Neuronal stem cell (in vitro differentiated cells): ENCODE measurements at regions not wholly inside any gene's neighbourhood (a gene's known extent, or its start where the extent isn't known, plus 50 kb on each side); places are given as distances from the start of the nearest gene placed in this dataset.
A peak's percentile ranks its signal among the peaks of the same experiment; 100 is the strongest.

Experiments used
- DNase-seq: peaks from one replicate; pipeline ENCODE4 v3.0.0-alpha.2; 2013; ENCODE audit warnings: low spot score
- H2AFZ ChIP-seq: one replicate; pipeline ENCODE4 v1.6.1; 2013; ENCODE audit warnings: mild to moderate bottlenecking, low read length, inconsistent platforms
- H2AK5ac ChIP-seq: 2 replicates; pipeline ENCODE4 v1.6.1; 2013; ENCODE audit warnings: low read depth, mild to moderate bottlenecking, inconsistent platforms, low read length, moderate library complexity, mixed read lengths
- H2BK120ac ChIP-seq: 2 replicates; pipeline ENCODE4 v1.6.1; 2013; ENCODE audit warnings: low read depth, mild to moderate bottlenecking, inconsistent platforms, low read length, moderate library complexity, mixed read lengths
- H2BK12ac ChIP-seq: one replicate; pipeline ENCODE4 v1.6.1; 2013; ENCODE audit warnings: low read length, inconsistent platforms
- H2BK15ac ChIP-seq: 2 replicates; pipeline ENCODE4 v1.6.1; 2013; ENCODE audit warnings: mild to moderate bottlenecking, low read length, inconsistent platforms, mixed read lengths
- H2BK5ac ChIP-seq: one replicate; pipeline ENCODE4 v1.6.1; 2013; ENCODE audit warnings: inconsistent platforms, mild to moderate bottlenecking, low read length, moderate library complexity
- H3K14ac ChIP-seq: one replicate; pipeline ENCODE4 v1.6.1; 2013; ENCODE audit warnings: low read length, inconsistent platforms
- H3K18ac ChIP-seq: 2 replicates; pipeline ENCODE4 v1.6.1; 2013; ENCODE audit warnings: low read length, inconsistent platforms
- H3K23ac ChIP-seq: 2 replicates; pipeline ENCODE4 v1.6.1; 2013; ENCODE audit warnings: low read depth, mild to moderate bottlenecking, mixed read lengths, low read length, inconsistent platforms; ENCODE audit not compliant: poor library complexity
- H3K27ac ChIP-seq: replicated peaks from 3 replicates; pipeline ENCODE4 v1.5.1; 2013; ENCODE audit warnings: low read length, inconsistent platforms
- H3K27me3 ChIP-seq, 3 experiments: 2 replicates each; pipeline ENCODE4 v1.6.1; 2013; ENCODE audit warnings: low read length in 3 of 3, mild to moderate bottlenecking in 2 of 3, inconsistent platforms in 1 of 3, low read depth in 1 of 3, mixed read lengths in 1 of 3, moderate library complexity in 1 of 3; ENCODE audit not compliant: control insufficient read depth in 3 of 3, insufficient read depth in 3 of 3
- H3K36me3 ChIP-seq, 2 donors: replicated peaks in 1 of 2; 2 replicates each; pipeline ENCODE4 v1.6.1; 2013; ENCODE audit warnings: low read length in 2 of 2; ENCODE audit not compliant: control insufficient read depth in 2 of 2, insufficient read depth in 2 of 2
- H3K4ac ChIP-seq: 2 replicates; pipeline ENCODE4 v1.6.1; 2013; ENCODE audit warnings: inconsistent platforms, mild to moderate bottlenecking, low read length, moderate library complexity
- H3K4me1 ChIP-seq, 2 donors: 1 replicate in 1 of 2; 2 replicates in 1 of 2; pipeline ENCODE4 v1.6.1; 2013; ENCODE audit warnings: low read length in 2 of 2, low read depth in 1 of 2; ENCODE audit not compliant: control insufficient read depth in 2 of 2, insufficient read depth in 1 of 2
- H3K4me2 ChIP-seq: one replicate; pipeline ENCODE4 v1.6.1; 2013; ENCODE audit warnings: mild to moderate bottlenecking, low read length, inconsistent platforms; ENCODE audit not compliant: insufficient read depth, poor library complexity, severe bottlenecking
- H3K4me3 ChIP-seq, 2 donors: 2 replicates each; pipeline ENCODE4 v1.5.1; 2013; ENCODE audit warnings: low read length in 2 of 2, mild to moderate bottlenecking in 2 of 2, inconsistent platforms in 1 of 2, moderate library complexity in 1 of 2
- H3K79me1 ChIP-seq: one replicate; pipeline ENCODE4 v1.6.1; 2013; ENCODE audit warnings: low read depth, mild to moderate bottlenecking, inconsistent platforms, low read length, moderate library complexity
- H3K9ac ChIP-seq: one replicate; pipeline ENCODE4 v1.6.1; 2013; ENCODE audit warnings: mild to moderate bottlenecking, low read depth, low read length, inconsistent platforms; ENCODE audit not compliant: poor library complexity
- H3K9me3 ChIP-seq, 2 donors: replicated peaks in 1 of 2; 2 replicates each; pipeline versions ENCODE3 to v1.6.1; 2013; ENCODE audit warnings: low read length in 2 of 2, mild to moderate bottlenecking in 2 of 2, inconsistent platforms in 1 of 2, low read depth in 1 of 2, mixed read lengths in 1 of 2, moderate library complexity in 1 of 2; ENCODE audit not compliant: control insufficient read depth in 2 of 2, insufficient read depth in 1 of 2
- H4K8ac ChIP-seq: one replicate; pipeline ENCODE4 v1.6.1; 2013; ENCODE audit warnings: low read depth, mild to moderate bottlenecking, inconsistent platforms, low read length, moderate library complexity
- H4K91ac ChIP-seq: one replicate; pipeline ENCODE4 v1.6.1; 2013; ENCODE audit warnings: low read length, low read depth, mild to moderate bottlenecking, inconsistent platforms; ENCODE audit not compliant: poor library complexity
- WGBS, 2 donors: extraction: QIAGEN DNeasy Blood & Tissue Kit; methylation state at CpG; one replicate each; pipeline ENCODE4 v1.1.7; 2013; ENCODE audit warnings: missing lambda C conversion rate in 2 of 2, mixed read lengths in 1 of 2; ENCODE audit not compliant: insufficient read length in 2 of 2, insufficient replicate concordance in 1 of 2; ENCODE audit errors: extremely low coverage in 2 of 2; 5-methylcytosine and 5-hydroxymethylcytosine counted together

DNA sequence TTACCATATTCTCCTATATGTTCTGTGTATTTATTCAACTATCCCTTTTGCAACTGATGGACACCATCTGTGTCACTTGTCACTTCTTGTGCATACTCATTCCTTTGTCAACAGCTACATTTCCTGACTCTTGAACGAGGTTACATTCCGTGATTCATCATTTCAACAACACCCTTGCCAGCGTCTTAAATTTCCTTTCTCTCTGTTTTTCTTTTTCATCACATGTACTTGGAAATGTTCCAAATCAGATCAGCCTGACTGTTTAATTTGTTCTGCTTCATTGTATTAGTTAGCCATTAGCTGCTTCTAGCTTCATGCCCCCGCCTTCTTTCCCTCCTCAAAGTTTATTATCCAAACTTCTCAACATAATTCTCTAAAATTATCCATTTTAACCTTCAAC lies 173.0 kb downstream of the ADGRL4 start:
- no peak overlapping the region for H4K91ac ChIP-seq
- no peak overlapping the region for H3K14ac ChIP-seq
- no peaks in the 10 kb centered on the region for H3K36me3 ChIP-seq
- no peak overlapping the region for H3K18ac ChIP-seq
- H4K8ac ChIP-seq = no peak overlapping the region
- no peak overlapping the region for H3K4me3 ChIP-seq
- no peak overlapping the region for H2BK15ac ChIP-seq
- no peak overlapping the region for H2BK120ac ChIP-seq
- H3K79me1 ChIP-seq = no peaks in the 10 kb centered on the region
- no peak overlapping the region for H3K23ac ChIP-seq
- H3K27ac ChIP-seq = no peak overlapping the region
- no peak overlapping the region for H2AK5ac ChIP-seq
- H2BK12ac ChIP-seq = no peak overlapping the region
- H3K27me3 ChIP-seq = no peaks in the 10 kb centered on the region
- no peak overlapping the region for H3K4me2 ChIP-seq
- no peak overlapping the region for H3K9ac ChIP-seq
- WGBS, 2 donors = 100% methylated on average over 1 of the region's 4 CpGs; no CpG with 5 or more reads in 1 of the 2 donors
- H3K4me1 ChIP-seq = no peaks in the 10 kb centered on the region
- H3K4ac ChIP-seq = no peak overlapping the region
- H2BK5ac ChIP-seq = no peak overlapping the region
- no peaks in the 10 kb centered on the region for H3K9me3 ChIP-seq
- H2AFZ ChIP-seq = no peak overlapping the region
- DNase-seq = no peak

DNA sequence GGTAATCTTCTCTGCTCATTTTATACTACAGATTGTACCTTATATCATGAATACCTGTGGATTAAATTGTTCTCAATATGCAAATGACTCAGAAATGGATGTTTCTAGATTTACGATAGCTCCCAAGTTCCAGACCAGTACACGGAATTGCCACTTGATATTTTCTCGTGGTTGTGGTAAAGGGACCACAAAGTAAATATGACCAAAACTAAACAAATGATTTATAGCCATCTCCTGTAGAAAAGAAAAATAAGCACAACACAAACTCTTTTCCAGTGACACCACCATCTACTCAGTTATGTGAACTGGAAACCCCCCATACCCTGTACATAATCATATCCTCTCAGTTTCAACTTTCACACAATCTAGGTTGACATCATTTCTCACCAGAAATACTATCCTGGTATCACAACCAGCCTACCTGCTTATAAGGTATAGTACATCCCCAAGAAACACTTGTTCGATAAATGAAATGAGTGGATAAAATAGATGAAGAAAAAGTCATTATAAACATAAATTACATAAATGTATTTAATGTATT lies 172.3 kb downstream of the ADGRL4 start:
- Histone ChIP-seq H3K4me3 (no peak overlapping the region), H2AK5ac (no peak overlapping the region)
- WGBS, 2 donors = no CpG with 5 or more reads among the region's 4 CpGs

DNA sequence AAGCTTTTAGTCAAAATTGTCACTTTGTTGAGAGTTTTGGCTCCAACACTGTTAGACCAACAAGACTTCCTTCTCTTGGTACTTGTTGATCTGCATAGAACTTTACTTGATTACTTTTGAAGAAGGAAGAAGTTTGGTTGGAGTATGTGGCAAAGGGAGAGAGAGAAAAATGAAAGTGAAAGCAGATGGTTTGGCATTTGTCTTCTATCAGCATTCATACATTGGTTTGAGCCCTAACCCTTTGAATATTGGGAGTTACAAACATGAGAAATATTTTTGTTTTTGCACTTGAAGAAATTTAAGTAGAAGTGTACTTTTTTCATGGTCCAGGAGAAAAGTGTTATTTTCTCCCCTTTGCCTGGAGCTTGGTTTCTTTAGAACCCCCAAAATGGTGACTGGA lies 169.8 kb downstream of the ADGRL4 start:
- Histone ChIP-seq H3K27ac (no peak overlapping the region), H4K91ac (no peak overlapping the region)
- DNase-seq = no peak

More for the DNA sequence above, 172.3 kb downstream of the ADGRL4 start:
- H3K27me3 ChIP-seq = no peaks in the 10 kb centered on the region
- no peak overlapping the region for H2BK15ac ChIP-seq
- H3K18ac ChIP-seq = no peak overlapping the region
- H3K4me2 ChIP-seq = no peak overlapping the region
- H4K91ac ChIP-seq = no peak overlapping the region
- H3K27ac ChIP-seq = no peak overlapping the region
- no peaks in the 10 kb centered on the region for H3K36me3 ChIP-seq
- no peak overlapping the region for H3K4ac ChIP-seq
- no peak overlapping the region for H2BK120ac ChIP-seq
- H3K9me3 ChIP-seq = no peaks in the 10 kb centered on the region
- DNase-seq = no peak
- H3K9ac ChIP-seq = no peak overlapping the region
- no peak overlapping the region for H2BK5ac ChIP-seq
- no peak overlapping the region for H4K8ac ChIP-seq
- H3K14ac ChIP-seq = no peak overlapping the region
- no peak overlapping the region for H3K23ac ChIP-seq
- H2BK12ac ChIP-seq = no peak overlapping the region
- H3K4me1 ChIP-seq = no peaks in the 10 kb centered on the region
- no peak overlapping the region for H2AFZ ChIP-seq
- H3K79me1 ChIP-seq = no peaks in the 10 kb centered on the region

DNA sequence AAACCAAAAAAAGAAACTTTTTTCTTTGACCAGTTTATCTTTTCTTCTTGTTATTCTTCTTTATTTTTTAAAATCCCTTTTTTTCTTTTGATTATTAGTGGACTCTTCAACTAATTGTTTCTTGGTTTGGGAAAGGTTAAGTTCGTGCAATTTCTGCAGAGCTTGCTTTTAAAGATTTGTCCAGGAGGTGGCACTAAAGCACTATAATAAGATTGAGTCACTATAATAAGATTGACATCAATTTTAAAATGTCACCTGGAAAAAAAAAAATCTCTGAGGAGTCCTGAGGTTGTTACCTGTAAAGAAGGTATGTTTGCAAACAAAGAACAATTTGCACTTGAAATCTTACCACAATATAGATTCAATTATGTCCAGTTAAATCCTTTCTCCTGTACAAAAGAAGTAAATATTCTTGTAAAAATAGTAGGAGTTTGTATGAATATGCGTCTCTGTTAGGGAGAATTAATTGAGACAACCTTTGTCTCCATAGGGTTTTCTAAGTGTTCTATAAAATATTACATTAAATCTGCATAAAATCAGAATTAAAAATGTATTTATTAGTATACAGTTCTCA lies 166.7 kb downstream of the ADGRL4 start:
- H3K36me3 ChIP-seq = no peaks in the 10 kb centered on the region
- H4K91ac ChIP-seq = no peak overlapping the region
- no peak overlapping the region for H3K23ac ChIP-seq
- H2AK5ac ChIP-seq = no peak overlapping the region
- no peak overlapping the region for H3K4ac ChIP-seq
- H4K8ac ChIP-seq = no peak overlapping the region
- H3K27ac ChIP-seq = no peak overlapping the region
- H3K9me3 ChIP-seq = no peaks in the 10 kb centered on the region
- no peak overlapping the region for H3K4me2 ChIP-seq
- no peak overlapping the region for H3K18ac ChIP-seq
- H3K27me3 ChIP-seq = no peaks in the 10 kb centered on the region
- no peak overlapping the region for H3K14ac ChIP-seq
- no peak overlapping the region for H2BK5ac ChIP-seq
- no peak overlapping the region for H3K4me3 ChIP-seq
- no peak overlapping the region for H2BK120ac ChIP-seq
- no CpG with 5 or more reads among the region's 2 CpGs for WGBS, 2 donors
- H3K79me1 ChIP-seq = no peaks in the 10 kb centered on the region
- H2BK12ac ChIP-seq = no peak overlapping the region
- H2BK15ac ChIP-seq = no peak overlapping the region
- H3K9ac ChIP-seq = no peak overlapping the region
- H2AFZ ChIP-seq = no peak overlapping the region
- peaks cover 4% of the 10 kb centered on the region in 2 donors for H3K4me1 ChIP-seq
- peak; percentile 48 for DNase-seq

More for the DNA sequence above, 169.8 kb downstream of the ADGRL4 start:
- no peak overlapping the region for H3K9ac ChIP-seq
- no peak overlapping the region for H3K4me2 ChIP-seq
- H3K18ac ChIP-seq = no peak overlapping the region
- no peak overlapping the region for H4K8ac ChIP-seq
- no peak overlapping the region for H2BK5ac ChIP-seq
- no peaks in the 10 kb centered on the region for H3K36me3 ChIP-seq
- H2BK12ac ChIP-seq = no peak overlapping the region
- no peak overlapping the region for H3K4ac ChIP-seq
- H2AFZ ChIP-seq = no peak overlapping the region
- no peak overlapping the region for H2BK120ac ChIP-seq
- H3K79me1 ChIP-seq = no peaks in the 10 kb centered on the region
- H3K4me1 ChIP-seq = peaks cover 4% of the 10 kb centered on the region in 2 donors
- no peak overlapping the region for H3K23ac ChIP-seq
- H3K4me3 ChIP-seq = no peak overlapping the region
- no peaks in the 10 kb centered on the region for H3K27me3 ChIP-seq
- no peak overlapping the region for H2AK5ac ChIP-seq
- H3K14ac ChIP-seq = no peak overlapping the region
- no peak overlapping the region for H2BK15ac ChIP-seq
- H3K9me3 ChIP-seq = no peaks in the 10 kb centered on the region
